Neural crest cell (in vitro differentiated cells): ENCODE measurements at regions not wholly inside any gene's neighbourhood (a gene's known extent, or its start where the extent isn't known, plus 50 kb on each side); places are given as distances from the start of the nearest gene placed in this dataset.

Source experiments
- DNase-seq: peaks from one replicate; pipeline ENCODE4 v3.0.0; 2021; ENCODE audit warnings: low read depth, mixed read lengths, low spot score
- H3K27ac Mint-ChIP-seq: one replicate; pipeline ENCODE4 v1.8.0; 2021; ENCODE audit warnings: mild to moderate bottlenecking, mixed read lengths; ENCODE audit not compliant: unreplicated experiment
- H3K27me3 Mint-ChIP-seq: 2 replicates; pipeline ENCODE4 v1.8.0; 2021; ENCODE audit warnings: low read depth, mild to moderate bottlenecking, mixed read lengths
- H3K36me3 Mint-ChIP-seq: 2 replicates; pipeline ENCODE4 v1.8.0; 2021; ENCODE audit warnings: low read depth, mild to moderate bottlenecking, mixed read lengths
- H3K4me1 Mint-ChIP-seq: 2 replicates; pipeline ENCODE4 v1.8.0; 2021; ENCODE audit warnings: mixed read lengths
- H3K4me3 Mint-ChIP-seq: one replicate; pipeline ENCODE4 v1.8.0; 2021; ENCODE audit warnings: mild to moderate bottlenecking, mixed read lengths
- H3K9me3 Mint-ChIP-seq: 2 replicates; pipeline ENCODE4 v1.8.0; 2021; ENCODE audit warnings: mixed read lengths
- TF ChIP-seq, protein P1 (sequence below): fragments of 200-600 bp; sonication (generic); conservative IDR thresholded peaks from 2 replicates; pipeline ENCODE4 v1.5.0; 2021; ENCODE audit warnings: antibody characterized with exemption, mild to moderate bottlenecking

DNA sequence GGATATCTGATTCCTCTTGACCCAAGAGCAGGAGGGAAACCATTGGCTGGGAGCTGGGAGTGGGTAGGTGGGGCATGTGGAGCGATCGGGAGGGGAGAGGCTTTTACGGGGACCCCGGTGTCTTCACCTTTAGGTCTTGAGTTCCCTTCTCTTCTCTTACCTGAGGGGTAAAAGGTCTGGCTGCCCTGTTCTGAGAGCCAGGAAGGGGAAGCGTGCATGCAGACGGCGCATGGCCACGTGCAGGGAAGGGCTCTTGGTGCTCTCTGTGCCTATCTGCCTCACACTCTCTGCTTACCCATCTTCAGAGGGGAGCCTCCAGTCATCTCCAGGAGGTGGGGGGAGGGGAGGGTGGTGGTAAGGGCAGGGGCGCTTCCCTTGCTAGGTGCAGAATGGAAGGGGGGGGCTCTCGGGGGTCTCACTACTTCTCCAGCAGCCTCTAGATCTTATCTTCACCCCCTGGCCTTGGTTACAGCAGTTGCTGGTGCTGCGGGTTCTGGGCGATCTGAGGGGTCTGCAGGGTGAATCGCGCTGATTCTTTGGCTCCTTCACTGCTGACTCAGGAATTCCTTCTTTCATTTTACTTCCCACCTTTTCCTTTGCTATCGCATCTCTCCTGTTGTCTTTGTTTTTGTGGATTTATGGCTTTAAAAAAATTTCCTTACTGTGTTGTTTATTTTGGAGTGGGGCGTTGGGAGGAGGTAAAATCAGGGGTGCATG is 225.8 kb upstream of the HS6ST1 start:
- no peaks in the 10 kb centered on the region for H3K36me3 Mint-ChIP-seq
- no peak overlapping the region for H3K4me3 Mint-ChIP-seq
- H3K27me3 Mint-ChIP-seq = no peaks in the 10 kb centered on the region
- TF ChIP-seq, protein P1, sequence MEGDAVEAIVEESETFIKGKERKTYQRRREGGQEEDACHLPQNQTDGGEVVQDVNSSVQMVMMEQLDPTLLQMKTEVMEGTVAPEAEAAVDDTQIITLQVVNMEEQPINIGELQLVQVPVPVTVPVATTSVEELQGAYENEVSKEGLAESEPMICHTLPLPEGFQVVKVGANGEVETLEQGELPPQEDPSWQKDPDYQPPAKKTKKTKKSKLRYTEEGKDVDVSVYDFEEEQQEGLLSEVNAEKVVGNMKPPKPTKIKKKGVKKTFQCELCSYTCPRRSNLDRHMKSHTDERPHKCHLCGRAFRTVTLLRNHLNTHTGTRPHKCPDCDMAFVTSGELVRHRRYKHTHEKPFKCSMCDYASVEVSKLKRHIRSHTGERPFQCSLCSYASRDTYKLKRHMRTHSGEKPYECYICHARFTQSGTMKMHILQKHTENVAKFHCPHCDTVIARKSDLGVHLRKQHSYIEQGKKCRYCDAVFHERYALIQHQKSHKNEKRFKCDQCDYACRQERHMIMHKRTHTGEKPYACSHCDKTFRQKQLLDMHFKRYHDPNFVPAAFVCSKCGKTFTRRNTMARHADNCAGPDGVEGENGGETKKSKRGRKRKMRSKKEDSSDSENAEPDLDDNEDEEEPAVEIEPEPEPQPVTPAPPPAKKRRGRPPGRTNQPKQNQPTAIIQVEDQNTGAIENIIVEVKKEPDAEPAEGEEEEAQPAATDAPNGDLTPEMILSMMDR = no peak
- peaks cover 15% of the 10 kb centered on the region for H3K9me3 Mint-ChIP-seq
- no peak overlapping the region for H3K27ac Mint-ChIP-seq
- no peak for DNase-seq
- peaks cover 56% of the 10 kb centered on the region for H3K4me1 Mint-ChIP-seq

DNA sequence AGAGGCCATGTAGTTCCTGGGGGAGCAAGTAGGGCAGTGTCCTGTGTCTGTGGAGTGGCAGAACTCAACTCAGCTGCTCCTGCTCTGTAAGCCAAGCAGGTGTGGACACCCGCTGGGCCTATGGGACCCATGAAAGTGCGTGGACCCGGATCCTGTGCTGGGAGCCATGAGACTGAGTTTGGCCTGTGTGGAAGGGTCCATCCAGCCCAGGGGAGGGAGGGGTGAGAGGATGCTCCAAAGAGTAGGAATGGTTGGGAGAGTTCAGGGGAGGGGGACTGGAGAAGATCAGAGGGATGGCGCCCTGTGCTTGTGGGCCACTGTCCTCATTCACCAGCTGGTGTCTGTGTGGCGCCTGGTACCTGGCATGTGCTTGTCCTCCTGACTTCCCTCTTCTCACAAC is 226.4 kb upstream of the HS6ST1 start:
- H3K27me3 Mint-ChIP-seq = no peaks in the 10 kb centered on the region
- no peak for DNase-seq
- H3K4me3 Mint-ChIP-seq = no peak overlapping the region
- H3K4me1 Mint-ChIP-seq = peaks cover 62% of the 10 kb centered on the region
- TF ChIP-seq, protein P1 = no peak
- no peaks in the 10 kb centered on the region for H3K36me3 Mint-ChIP-seq
- H3K9me3 Mint-ChIP-seq = peaks cover 15% of the 10 kb centered on the region
- no peak overlapping the region for H3K27ac Mint-ChIP-seq

DNA sequence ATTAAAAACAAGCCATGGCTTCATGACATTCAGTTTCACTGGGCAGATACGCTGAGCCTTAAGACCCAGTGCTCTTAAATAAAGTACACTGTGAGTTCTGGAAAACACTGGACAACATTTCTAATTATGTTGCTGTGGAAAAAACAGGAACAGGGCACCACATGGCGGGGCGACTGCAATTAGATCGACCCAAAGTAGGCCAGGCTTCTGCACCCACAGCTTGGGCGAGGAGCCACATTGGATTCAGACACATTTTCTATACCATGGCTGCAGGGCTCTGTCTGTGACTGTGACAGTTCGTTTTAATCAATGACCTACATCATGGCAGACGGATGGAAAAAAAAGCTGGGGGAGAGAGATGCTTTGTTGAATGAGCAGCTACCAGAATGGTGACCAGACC is 227.2 kb upstream of the HS6ST1 start:
- peaks cover 70% of the 10 kb centered on the region for H3K4me1 Mint-ChIP-seq
- H3K27me3 Mint-ChIP-seq = no peaks in the 10 kb centered on the region
- no peaks in the 10 kb centered on the region for H3K36me3 Mint-ChIP-seq
- peaks cover 15% of the 10 kb centered on the region for H3K9me3 Mint-ChIP-seq
- H3K27ac Mint-ChIP-seq = no peak overlapping the region
- no peak overlapping the region for H3K4me3 Mint-ChIP-seq
- no peak for DNase-seq
- TF ChIP-seq, protein P1 = no peak

DNA sequence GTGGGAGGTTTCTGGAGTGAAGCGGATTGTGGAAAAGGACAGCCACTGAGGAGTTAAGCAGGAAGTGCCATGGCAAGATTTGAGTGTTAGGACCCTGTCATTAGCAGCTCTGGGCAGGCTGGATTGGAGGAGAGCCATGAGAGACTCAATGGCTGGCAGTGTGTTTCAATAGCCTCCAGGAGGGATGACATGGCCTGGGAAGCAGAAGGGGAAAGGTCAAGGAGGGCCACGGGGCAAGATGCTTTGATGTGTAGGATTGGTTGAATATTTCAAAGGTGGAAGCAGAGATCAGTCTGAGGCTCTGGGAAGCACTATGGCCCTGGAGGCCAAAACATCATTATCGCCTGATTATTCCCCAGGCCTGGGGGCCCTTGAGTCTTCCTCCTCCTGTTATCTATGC is 229.0 kb upstream of the HS6ST1 start:
- peak; percentile 55 for DNase-seq
- Mint-ChIP-seq H3K4me1 (peaks cover 71% of the 10 kb centered on the region), H3K27ac (peak overlapping the region; percentile 52), H3K4me3 (peak overlapping the region; percentile 17), H3K36me3 (no peaks in the 10 kb centered on the region), H3K27me3 (no peaks in the 10 kb centered on the region), H3K9me3 (peaks cover 15% of the 10 kb centered on the region)
- TF ChIP-seq, protein P1 = no peak

DNA sequence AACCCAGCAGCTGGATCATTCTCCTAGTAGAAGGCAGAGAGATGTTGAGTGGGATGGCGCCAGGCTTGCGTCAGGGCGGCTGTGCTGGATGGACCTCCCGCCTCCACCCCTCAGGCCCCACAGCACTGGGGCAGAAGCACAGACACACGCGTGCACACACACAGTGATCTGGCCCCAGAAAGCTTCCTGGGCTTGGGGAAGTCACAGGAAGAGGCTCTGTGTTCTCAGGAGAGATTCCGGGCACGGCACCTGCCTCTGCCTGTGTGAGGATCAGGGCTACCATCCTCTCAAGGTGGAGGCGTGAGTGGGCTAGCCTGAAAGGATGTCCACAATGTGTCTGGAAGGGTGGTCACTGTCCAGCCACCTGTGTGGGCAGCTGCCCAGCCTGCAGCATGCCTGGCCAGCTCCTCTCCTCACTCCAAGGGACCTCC is 229.8 kb upstream of the HS6ST1 start:
- H3K27me3 Mint-ChIP-seq = no peaks in the 10 kb centered on the region
- no peak for DNase-seq
- H3K4me1 Mint-ChIP-seq = peaks cover 67% of the 10 kb centered on the region
- H3K9me3 Mint-ChIP-seq = peaks cover 15% of the 10 kb centered on the region
- H3K4me3 Mint-ChIP-seq = no peak overlapping the region
- TF ChIP-seq, protein P1 = no peak
- no peaks in the 10 kb centered on the region for H3K36me3 Mint-ChIP-seq
- peak overlapping the region; percentile 15 for H3K27ac Mint-ChIP-seq
